ENCODE measurements at regions not wholly inside any gene's neighbourhood (a gene's known extent, or its start where the extent isn't known, plus 50 kb on each side); places are given as distances from the start of the nearest gene placed in this dataset.

DNA sequence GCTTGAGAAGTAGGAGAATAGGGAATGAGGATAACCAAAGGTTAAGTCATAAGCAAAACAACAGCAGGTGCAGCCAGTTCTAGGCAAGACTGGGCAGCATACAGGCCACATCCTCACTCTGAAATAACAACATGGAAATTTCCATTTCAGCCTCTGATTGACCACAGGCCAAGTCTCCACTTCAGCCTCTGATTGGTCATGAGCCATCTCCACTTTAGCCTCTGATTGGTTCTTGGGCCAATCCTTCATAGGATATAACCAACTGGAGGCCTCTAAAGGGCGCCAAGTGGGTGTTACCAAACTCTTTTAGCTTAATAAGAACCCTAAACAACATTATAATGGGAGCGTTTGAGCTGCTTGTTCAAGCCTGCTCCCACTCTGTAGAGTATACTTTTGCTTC, 512.0 kb downstream of the NPIPA7 start:
- DNase-seq (ENCODE audit: extremely low read depth, low read depth): no peak
- TF ChIP-seq, protein P1, sequence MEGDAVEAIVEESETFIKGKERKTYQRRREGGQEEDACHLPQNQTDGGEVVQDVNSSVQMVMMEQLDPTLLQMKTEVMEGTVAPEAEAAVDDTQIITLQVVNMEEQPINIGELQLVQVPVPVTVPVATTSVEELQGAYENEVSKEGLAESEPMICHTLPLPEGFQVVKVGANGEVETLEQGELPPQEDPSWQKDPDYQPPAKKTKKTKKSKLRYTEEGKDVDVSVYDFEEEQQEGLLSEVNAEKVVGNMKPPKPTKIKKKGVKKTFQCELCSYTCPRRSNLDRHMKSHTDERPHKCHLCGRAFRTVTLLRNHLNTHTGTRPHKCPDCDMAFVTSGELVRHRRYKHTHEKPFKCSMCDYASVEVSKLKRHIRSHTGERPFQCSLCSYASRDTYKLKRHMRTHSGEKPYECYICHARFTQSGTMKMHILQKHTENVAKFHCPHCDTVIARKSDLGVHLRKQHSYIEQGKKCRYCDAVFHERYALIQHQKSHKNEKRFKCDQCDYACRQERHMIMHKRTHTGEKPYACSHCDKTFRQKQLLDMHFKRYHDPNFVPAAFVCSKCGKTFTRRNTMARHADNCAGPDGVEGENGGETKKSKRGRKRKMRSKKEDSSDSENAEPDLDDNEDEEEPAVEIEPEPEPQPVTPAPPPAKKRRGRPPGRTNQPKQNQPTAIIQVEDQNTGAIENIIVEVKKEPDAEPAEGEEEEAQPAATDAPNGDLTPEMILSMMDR (IDR thresholded peaks at IDR 0.05; ENCODE audit: low read depth, low read length): no peak

DNA sequence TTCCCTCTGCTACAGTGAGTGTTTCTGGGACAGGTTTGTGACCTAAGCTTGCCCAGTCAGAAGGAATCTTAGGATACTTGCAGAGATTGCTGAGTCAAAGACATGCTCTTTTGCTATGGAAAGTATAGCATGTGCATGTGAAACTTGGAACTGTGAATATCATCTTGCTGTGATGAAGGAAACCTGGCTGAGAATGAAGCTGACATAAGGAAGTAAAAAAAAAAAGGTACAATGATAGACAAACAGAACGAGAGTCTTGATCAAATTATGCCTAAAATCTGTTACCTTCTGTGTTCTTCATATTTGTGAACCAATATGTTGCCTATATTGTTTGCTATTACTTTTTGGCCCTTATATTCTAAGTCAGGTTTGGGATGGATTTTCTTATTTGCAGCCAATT, 525.7 kb downstream of the NPIPA7 start:
- TF ChIP-seq, protein P1 (IDR thresholded peaks at IDR 0.05; ENCODE audit: low read depth, low read length): no peak
- no peak for DNase-seq (ENCODE audit: extremely low read depth, low read depth)

DNA sequence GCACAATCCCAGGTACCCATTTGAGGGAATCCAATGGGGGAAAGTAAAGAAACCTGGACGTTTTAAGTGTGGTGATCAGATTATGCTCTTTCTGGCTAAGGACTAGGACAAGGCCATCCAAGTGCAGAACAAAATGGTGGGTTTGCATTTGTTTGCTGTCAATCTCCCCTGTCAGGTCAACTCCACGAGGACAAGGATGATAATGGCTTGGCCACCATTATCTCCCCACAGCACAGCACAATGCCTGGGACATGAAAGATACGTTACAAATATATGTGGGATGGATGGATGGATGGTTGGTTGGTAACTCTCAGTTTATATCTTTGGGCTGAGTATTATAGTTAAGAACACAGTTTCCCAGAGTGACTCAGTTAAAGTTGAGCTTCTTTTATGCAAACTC, 526.9 kb downstream of the NPIPA7 start:
- TF ChIP-seq, protein P1 (IDR thresholded peaks at IDR 0.05; ENCODE audit: low read depth, low read length): no peak
- DNase-seq (ENCODE audit: extremely low read depth, low read depth): no peak

DNA sequence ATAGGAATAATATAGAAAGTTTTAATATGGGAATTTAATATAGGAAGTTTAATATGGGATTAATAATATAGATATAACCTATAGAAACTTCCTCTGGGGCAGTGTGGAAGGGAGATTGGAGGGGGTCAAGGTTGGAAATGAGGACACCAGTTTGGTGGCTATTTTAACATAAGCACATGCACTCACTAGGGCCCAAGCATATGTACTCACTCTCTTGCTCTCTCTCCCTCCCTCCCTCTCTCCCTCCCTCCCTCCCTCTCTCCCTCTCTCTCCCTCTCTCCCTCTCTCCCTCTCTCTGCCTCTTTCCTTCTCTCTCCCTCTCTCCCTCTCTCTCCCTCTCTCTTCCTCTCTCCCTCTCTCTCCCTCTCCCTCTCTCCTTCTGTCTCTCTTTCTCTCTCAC, 528.1 kb downstream of the NPIPA7 start:
- no peak for DNase-seq (ENCODE audit: extremely low read depth, low read depth)
- TF ChIP-seq, protein P1 (IDR thresholded peaks at IDR 0.05; ENCODE audit: low read depth, low read length): no peak

DNA sequence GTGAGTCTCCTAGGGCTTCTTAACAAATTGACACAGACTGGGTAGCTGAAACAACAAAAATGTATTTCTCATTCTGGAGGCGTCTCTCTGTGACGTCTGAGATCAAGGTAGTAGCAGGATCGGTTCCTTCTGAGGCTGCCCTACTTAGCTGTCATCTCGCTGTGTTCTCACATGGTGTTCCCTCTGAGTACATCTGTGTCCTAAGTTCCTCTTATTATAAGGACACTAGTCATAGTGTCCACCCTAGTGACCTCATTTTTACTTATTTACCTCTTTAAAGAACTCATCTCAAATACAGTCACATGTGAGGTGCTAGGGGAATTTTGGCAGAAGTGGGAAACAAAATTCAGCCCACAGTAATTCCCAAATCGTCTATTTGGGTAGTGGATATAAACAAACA, 529.1 kb downstream of the NPIPA7 start:
- no peak for DNase-seq (ENCODE audit: extremely low read depth, low read depth)
- TF ChIP-seq, protein P1 (IDR thresholded peaks at IDR 0.05; ENCODE audit: low read depth, low read length): no peak

DNA sequence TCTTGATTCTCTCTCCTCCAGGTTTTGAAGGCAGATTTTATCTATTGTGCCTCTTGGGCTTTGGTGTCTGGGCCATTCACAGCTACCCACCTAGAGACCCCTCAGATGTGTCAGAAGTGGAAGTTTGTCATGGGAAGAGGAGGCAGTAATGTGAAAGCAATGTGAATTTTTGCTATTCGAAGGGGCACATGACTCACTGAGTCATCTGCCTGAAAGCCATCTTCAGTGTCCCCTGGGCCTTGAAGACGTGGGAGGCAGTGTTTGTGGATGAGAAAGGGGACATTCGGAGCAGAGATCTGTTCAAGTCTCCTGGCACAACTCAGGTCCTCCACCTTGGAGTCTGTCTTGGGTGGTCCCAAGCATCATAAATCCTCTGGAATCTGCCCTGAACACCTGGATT, 530.2 kb downstream of the NPIPA7 start:
- no peak for DNase-seq (ENCODE audit: extremely low read depth, low read depth)
- TF ChIP-seq, protein P1 (IDR thresholded peaks at IDR 0.05; ENCODE audit: low read depth, low read length): no peak

DNA sequence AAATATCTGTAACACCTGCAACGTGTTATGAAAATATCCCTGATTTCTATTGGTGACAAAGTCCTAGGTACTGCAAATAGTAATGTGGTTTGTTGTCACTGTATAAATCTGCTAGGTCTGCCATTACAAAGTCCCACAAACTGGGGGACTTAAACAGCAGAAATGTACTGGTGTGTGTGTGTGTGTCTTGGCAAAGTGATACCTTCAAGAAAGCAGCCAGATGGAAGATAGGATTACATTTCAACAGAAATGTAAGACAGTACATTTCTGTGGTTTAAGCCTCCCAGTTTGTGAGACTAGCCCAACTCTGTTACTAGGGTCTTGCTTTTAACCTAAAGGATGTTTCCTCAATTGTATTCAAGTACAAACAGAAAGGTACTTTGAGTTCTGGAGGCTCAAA, 531.7 kb downstream of the NPIPA7 start:
- no peak for DNase-seq (ENCODE audit: extremely low read depth, low read depth)
- TF ChIP-seq, protein P1 (IDR thresholded peaks at IDR 0.05; ENCODE audit: low read depth, low read length): no peak
